Ecto neural progenitor cell (in vitro differentiated cells): ENCODE measurements at regions not wholly inside any gene's neighbourhood (a gene's known extent, or its start where the extent isn't known, plus 50 kb on each side); places are given as distances from the start of the nearest gene placed in this dataset.

Experiments
- DNase-seq: peaks from one replicate; pipeline ENCODE4 v3.0.0-alpha.2; 2018; ENCODE audit warnings: low spot score

DNA sequence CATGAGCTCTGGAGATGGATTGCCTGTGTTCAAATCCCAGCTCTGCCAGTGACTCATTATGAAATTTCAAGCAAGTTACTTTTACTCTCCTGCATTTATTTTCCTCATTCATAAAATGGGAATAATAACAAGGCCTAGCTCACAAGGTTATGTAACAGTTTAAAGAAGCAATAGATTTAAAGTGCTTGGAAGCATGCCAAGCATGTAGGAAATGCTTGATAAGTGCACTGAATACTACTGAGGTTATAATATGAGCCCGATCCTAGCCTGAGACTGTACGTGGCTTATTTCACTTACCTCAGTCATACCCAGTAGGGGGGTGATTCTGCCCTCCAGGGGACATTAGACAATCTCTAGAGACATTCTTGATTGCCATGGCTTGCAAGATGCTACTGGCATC lies 734.1 kb upstream of the WWC1 start:
- no peak for DNase-seq

DNA sequence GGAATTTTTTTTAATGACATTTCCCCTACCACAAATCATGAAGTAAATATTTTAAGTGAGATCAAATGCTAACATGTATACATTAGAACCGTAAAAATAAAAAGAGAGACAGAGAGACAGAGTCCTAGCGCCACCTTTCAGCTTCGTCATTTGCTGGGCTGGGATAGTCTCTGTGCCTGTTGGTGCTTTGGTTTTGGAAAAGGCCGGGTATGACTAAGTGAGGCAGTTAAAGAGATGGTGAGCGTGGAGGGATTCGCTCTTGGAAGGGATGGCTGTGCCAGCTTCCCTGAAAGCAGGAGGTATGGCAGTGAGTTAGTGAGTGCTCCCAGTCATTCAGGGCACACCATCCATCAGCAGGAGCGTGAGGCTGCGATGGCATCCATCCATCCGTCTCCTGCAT lies 729.6 kb upstream of the WWC1 start:
- no peak for DNase-seq

DNA sequence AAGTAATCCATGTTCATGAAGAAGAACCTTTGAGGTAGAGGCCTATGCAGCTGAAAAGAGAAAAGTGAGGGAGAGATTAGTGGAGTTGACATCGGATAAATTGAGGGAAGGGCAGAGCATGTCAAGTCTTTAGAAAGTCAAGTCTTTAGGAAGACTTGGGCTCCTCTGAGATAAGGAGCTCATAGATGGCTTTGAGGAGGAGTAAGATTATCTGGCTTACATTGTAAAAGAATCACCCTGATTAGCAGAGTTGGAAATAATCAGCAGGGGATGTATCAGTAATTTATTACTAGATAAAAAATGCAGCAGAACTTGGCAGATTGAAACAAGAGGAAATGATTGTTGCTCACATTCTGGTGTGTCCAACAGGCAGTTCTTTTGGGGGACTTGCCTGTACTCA lies 727.2 kb upstream of the WWC1 start:
- no peak for DNase-seq

DNA sequence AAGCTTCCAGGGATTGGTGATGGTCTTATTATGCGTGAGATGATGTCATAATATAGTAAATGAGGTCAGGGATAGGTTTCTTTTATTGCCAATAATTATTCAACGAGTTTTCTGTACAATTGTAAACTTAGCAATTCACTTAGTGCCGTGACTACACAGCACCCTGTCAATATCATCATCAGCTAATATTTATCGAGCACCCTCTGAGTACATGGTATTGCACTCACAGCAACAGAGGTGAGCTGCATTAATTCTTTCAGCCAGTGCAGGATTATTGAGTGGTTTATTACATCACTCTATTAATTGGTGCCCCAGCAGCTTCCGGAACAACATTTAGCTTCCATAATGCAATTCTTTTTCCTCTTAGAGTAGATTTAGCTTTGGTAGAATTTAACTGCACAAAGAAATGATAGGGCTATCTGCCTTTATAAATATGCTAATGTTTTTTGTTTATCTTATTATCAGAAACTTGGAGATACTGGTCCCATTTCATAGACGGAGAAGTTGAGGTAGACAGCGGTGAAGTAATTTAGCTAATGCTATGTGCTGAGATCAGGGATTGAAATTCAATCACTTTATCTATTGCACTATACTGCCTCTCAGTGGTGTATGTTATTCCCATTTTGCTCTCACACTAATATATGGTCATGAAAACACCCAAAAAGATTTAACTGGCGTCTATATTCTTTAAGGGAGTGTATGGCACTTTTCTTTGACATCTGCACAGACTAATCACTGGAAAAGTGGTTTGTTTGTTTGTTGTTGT lies 726.1 kb upstream of the WWC1 start:
- DNase-seq = no peak

DNA sequence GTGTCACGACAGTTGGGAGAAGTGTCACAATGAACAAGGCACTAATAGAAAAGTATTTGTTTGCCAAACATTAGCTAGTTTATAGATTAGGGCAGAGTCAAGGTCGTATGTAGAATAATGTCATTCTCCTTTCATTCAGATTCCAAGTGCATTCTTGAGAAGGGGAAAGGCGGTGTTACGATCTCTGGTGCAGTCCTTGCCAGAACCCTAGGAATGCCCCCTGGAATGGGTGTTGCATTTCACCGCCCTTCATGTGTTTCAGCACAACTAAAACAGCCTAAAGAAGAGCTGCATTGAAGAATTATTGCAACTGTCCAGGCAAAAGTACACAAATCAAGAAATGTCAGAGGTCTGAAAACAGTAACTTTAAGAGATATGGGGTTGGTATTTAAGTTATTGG lies 721.0 kb upstream of the WWC1 start:
- DNase-seq = no peak

DNA sequence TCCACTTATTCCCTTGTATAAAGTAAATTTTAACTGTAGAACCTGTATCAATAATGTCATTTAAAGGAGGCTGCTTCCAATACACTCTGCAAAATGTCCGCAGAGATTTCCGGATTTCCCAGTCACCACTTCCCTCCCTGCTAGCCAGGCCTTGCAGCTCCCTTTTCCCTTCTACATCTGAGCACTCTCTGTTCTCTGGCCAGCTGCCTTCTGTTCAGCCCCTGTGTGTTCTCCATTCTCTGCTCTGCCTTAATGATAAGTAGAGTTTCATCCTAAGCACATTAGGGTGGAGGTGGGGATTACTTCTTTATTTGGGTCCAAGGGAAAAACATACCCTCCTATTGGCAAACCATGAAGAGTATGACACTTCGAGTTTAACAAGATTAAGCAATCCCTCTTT lies 719.6 kb upstream of the WWC1 start:
- DNase-seq = no peak

DNA sequence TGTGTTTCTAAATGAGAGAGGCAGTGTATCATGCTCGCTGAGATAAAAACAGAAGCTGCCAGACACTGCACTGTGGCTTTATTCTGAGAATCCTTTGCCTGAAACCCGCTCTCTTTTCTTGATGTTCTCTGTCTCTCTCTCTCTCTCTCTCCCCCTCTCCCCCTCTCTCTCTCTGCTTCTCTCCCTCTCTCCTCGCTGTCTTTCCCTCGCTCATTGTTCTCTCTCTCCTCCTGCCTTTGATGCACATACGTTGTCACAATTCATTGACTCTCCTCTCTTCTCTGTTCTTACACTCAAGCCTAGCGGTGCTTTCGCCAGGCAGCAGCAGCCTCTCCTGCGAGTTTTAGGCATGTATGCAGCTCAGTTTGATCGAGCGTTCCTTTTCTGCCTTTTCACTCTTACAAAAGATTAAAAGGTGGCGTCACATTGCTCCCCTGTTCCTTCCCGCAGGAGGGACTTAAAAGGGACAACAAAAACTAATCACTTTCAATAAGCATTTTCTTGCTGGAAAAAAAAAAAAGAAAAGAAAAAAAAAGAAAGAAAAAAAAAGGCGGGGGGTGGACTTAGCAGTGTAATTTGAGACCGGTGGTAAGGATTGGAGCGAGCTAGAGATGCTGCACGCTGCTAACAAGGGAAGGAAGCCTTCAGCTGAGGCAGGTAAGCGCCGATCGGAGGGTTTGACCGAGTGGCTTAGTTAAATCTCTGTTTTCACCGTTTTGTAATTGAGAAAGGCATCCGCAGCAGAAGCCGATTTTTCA lies 717.9 kb upstream of the WWC1 start:
- peak; percentile 64 for DNase-seq

DNA sequence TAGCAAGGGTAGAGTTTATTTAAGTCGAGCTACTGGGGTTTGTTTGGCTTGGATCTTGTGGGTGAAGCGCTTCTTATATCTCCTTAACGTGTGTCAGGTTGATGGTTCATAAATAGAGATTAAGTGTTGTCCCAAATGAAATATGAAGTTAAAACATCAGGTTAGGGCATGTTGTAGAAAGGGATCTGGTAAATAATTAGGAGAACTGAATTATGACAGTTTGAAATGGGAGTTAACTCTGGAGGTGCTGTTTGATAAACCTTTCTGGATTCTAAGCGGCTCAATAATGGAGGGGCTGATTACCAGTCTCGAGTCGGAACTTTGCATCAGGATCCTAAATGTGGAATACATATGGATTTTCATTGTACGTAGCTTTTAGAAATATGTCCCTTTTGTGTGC lies 717.0 kb upstream of the WWC1 start:
- no peak for DNase-seq

DNA sequence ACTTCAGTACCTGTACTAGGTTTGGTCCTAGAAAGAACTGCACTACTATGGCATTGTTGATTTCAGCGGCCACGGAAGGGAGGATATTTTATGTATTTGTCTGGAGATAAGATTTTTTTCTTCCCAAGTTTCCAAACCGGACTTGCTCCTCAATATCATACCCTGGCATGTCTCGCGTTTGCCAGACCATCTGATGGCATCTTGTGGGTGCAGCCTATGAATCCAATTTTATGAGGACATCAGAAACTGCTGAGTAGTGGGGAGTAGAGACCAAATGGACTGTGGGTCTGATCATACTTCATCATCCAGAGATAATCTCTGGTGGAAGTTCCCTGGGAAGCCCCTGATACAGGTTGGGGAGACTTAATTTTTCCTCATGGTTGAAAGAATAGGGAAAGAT lies 716.1 kb upstream of the WWC1 start:
- no peak for DNase-seq

DNA sequence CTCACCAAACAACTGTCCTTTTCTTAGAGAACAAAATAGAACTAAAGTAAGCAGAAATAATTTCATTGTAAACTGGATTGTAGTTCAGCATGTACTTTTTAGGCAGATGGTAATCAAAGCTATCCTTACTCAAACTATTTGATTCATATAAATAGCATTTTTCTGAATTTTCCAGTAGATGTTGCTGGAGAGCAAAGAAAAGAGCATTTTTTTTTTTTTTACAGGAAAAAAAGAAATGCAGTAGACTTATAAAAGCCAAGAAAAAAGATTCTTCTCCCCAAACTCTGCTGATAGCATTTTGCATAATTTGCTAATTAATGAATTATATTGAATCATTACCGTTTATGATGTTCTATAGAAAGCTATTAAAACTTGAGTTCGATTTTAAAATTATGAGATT lies 715.3 kb upstream of the WWC1 start:
- no peak for DNase-seq

DNA sequence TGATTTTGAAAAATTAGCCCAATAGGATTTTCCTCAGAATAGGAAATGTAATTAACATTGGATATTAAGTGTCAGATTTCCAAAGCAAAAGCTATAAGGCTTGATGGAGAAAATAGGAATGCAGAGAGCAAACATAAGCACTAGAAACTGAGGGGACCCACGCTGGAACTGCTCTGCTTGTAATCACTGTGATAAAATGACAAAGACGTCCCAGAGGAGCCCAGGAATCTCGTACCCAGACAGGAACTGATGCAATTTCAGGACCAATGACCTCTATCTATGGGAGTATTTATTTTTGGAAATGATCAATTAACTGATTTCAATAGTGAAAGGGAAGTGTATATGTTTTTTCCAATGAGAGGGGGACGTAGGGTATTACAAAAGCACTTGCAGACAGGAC lies 714.5 kb upstream of the WWC1 start:
- DNase-seq = no peak

DNA sequence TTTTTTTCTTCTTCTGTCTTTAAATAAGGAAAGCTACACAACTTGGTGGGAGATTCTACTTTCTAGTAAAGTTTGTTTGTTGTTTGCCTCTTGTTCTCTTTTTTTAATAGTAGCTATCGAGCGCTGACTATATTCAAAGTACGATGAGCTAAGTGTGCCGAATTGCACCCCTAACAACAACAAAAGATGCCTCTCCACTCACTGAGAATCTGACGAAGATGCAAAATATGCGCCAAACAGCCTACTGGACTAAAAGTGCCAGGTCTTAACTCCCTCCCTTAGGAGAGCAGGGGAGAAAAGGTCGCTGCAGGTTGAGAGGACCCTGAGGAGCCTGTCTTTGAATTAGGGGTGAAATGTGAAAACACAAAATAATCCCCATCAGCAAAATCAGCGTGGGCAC lies 713.8 kb upstream of the WWC1 start:
- no peak for DNase-seq

DNA sequence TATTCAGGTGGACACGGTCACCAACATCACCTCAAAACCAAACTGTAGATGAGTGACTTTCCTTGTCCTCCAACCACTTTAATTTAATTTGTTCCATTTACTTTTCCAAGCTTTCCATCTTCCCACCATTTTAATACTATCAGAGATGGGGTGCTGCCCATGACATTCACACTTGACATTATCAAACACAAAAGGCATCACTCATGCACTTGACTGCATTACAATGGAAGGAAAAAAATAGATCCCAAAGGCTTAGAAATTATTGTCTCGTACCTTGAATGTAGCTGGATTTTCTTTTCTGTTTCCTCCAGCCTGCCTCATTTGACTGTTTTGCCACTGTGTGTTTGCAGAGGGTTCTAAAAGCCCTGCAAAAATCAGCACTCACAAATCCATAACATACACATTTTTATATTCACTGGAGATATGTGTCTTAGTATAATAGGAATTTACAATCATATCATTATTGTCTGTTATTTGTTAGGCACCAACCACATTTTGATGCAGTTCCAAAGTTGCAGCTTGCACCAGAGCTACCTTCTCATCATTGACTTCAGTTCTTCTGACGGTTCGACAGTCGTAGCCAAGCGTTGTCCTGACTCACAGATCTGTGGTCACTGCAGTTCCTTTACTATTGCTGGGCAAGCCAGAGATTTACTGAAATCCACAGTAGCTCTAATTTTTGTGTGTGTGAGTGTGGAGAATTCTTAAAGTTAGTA lies 712.3 kb upstream of the WWC1 start:
- no peak for DNase-seq

DNA sequence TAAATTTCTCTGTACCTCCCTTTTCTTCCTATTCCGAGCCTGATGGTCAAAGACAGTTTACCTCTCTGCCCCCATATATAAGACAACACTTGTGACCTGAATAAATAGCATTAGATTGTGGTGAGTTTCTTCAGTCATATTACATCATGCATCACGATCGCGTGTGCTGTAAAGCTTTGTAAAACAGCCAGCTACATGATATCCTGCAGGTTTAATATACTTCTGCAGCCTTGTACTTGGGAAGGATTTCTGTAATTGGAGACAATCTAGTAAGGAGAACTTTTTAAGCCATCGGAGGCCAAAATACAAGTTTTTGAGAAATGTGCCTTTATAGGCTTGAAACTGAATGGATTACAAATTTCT lies 711.8 kb upstream of the WWC1 start:
- no peak for DNase-seq

DNA sequence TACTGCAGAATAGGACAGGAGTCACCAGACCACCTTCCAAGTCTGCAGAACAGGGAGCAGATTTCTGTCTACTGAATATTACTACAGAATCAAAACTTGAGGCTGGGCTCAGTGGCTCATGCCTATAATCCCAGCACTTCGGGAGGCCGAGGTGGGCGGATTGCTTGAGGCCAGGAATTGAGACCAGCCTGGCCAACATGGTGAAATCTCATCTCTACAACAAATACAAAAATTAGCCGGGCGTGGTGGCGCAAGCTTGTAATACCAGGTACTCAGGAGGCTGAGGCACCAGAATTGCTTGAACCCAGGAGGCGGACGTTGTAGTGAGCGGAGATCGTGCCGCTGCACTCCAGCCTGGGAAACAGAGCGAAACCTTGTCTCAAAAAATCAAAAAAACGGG lies 710.8 kb upstream of the WWC1 start:
- DNase-seq = no peak

DNA sequence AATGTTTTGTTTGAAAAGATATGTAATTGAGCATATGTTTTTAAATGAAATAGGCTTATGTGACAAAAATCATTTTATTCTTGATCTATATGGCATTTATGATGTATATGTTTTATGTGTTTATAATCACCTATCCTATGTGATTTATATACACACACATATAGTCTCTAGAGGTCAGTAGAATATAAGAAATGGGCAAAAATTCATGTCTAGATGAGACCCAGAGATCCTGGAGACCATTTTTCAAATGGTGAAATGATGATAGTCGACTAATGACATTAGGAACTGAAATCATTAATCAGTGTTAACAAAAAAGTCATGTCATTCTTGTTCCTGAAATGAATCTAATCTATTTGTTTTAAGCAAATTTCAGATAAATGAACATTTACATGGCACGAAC lies 709.2 kb upstream of the WWC1 start:
- DNase-seq = no peak

DNA sequence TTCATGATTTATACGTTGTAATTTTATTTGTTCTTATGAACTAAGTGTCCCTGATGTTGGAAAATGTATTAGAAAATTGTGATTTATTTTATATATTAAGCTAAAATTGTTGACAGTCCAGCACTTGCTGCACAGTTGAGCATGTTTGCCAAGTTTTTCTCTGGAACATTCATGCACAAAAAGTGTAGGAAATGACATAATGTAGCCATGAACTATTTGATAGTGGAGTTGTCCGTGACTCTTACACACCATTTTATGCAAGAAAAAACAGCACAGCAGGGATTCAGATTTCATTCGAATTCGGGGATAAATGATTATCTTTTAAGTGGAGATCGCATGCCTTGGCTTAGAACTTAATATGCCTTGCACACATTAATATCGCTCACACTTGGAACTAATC lies 708.6 kb upstream of the WWC1 start:
- DNase-seq = no peak

DNA sequence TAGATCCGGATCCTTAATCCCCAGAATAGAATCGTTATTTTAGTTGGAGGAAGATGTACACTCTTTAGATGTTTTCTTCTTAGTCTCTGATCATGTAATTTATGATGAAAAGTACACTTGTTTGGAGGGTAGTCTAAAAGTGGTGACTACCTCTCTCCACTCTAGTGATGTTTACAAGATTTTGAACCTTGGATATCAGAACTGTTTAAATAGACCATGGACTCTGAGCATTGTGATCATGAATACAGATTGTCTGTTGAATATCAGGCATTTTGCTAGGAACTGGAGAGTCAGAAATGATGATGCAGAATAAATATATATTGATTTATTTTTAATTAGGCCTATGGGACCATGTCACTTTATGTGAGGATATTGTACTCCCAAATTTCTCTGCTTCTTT lies 706.3 kb upstream of the WWC1 start:
- DNase-seq = no peak

DNA sequence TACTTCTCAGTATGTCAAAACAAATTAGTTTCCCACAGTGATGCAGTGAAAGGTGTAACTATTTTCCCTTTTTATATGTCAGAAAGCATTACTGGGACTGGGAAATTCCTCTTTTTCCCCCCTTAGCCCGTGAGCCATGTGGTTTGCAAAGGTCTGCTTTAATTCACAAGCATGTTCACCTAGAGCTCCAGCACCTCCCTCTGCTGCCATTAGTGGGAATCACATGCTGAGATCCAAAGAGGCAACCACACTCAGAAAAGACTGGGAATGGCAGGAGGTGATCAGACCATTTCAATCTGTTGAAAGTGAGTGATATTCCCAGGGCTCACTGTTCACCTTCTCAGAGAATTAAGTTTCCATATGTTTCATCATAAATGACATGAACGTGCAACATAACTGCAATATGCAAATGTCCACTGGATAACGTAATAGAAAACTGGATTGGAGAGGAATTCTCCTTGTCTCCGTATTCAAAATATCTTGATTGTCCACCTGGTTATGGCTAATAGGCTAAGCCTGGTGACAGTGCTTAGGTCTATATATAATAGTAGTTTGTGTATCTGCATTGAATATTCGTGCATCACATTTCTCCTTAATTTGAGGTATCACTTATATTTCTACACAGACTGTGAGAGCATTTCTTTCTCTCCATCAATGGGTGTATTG lies 703.5 kb upstream of the WWC1 start:
- peak; percentile 58 for DNase-seq

DNA sequence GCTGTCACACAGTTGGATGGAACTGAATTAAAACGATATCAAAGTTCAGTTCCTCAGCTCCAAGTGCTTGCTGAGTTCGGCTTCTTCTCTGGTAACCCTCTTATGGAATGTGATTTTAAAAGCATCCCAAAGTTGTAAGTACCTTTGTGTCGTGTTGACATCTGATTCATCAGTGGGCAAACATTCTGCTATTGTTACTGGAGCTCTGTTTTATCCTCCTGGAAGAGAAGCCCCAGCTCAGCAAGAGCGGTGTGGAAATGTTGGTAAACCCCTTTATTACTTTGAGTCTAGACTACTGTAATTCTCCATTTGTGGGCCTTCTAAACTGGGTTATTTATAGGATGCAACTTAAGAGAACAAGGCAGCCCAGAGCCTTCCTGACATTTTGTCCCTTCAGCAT lies 699.3 kb upstream of the WWC1 start:
- DNase-seq = no peak

DNA sequence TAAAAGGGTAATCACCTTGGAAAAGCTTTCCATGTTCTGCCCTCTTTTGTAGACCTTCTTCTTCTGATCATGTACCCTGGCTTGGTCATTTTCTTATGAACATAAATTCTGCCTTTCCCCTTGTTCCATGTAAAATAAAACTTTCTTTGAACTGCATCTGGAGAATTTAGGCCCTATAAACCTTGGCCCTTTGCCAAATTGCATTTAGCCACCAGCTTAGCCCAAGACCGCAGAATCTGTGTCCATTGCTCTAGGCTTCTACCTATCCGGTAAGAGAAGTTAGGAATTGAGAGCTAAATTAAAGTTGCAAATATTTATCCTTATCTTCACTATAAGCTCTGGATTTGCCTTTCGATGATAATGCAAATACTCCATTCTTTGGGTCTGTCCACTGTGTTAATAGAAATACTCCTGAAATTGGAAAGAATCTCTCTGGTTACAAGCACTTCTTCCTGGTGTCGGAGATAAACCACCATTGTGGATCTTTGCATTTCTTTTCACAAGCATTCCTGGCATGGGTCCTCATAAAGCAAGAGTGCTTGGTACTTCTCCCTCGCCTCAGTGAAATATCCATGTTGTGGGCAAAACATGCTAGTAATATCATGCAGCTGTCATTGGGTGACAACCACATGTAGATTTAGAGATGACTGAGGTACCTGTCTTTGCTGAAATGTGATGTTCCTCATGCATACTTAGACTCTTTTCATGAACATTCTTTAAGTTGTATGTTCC lies 698.0 kb upstream of the WWC1 start:
- no peak for DNase-seq

DNA sequence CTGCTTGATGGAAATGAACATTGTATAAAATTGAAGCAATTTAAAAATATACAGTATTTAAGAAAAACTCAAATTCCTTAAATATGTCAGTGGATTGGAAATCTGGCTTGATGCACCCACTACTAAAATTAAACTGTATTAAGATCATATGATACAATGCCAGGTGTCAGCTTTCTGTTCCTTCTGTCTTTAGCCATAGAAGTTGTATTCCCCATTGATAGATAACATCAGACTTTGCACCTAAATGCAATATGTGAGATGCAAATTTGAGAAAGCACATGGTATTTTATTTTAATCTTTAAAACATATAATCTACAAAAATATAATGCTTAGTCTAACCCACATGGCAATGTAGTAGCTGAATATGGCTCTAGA lies 697.4 kb upstream of the WWC1 start:
- DNase-seq = no peak
